Activated T-helper 2 cell treated with anti-CD3 and anti-CD28 coated beads, Interferon-gamma antibody, Interleukin-2, Interleukin-4, amounts not matched to agents 10 μg/mL and 5 μg/mL and 100 μg/mL, durations not matched to agents 14 hours and 24 hours and 36 hours (primary cell): ENCODE measurements at regions not wholly inside any gene's neighbourhood (a gene's known extent, or its start where the extent isn't known, plus 50 kb on each side); places are given as distances from the start of the nearest gene placed in this dataset.

Experiments used
- DNase-seq: peaks from one replicate; pipeline ENCODE4 v3.0.0; 2021; ENCODE audit warnings: low spot score
- H3K27ac Mint-ChIP-seq: one replicate; pipeline ENCODE4 v1.8.0; 2021; ENCODE audit warnings: mixed read lengths
- H3K27me3 Mint-ChIP-seq: one replicate; pipeline ENCODE4 v1.8.0; 2021; ENCODE audit warnings: low read depth, mixed read lengths
- H3K36me3 Mint-ChIP-seq: one replicate; pipeline ENCODE4 v1.8.0; 2021; ENCODE audit warnings: low read depth, mixed read lengths
- H3K4me1 Mint-ChIP-seq: one replicate; pipeline ENCODE4 v1.8.0; 2021; ENCODE audit warnings: low read depth, mixed read lengths
- H3K4me3 Mint-ChIP-seq: one replicate; pipeline ENCODE4 v1.8.0; 2021; ENCODE audit warnings: low read depth, mild to moderate bottlenecking, moderate library complexity, mixed read lengths
- H3K9me3 Mint-ChIP-seq: one replicate; pipeline ENCODE4 v1.8.0; 2021; ENCODE audit warnings: mixed read lengths
- intact Hi-C: fragments of 100-400 bp; cut with micrococcal nuclease; formaldehyde crosslinking; loops from one replicate; pipeline ENCODE4 v1.15.1; 2023

- H3K4me1 Mint-ChIP-seq: no peaks in the 10 kb centered on the region
- no peaks in the 10 kb centered on the region for H3K27me3 Mint-ChIP-seq
- intact Hi-C loops: no loop called here
- H3K4me3 Mint-ChIP-seq: no peak overlapping the region
- no peak for DNase-seq
- H3K27ac Mint-ChIP-seq: no peak overlapping the region
- no peaks in the 10 kb centered on the region for H3K36me3 Mint-ChIP-seq
- no peaks in the 10 kb centered on the region for H3K9me3 Mint-ChIP-seq
Observed at GRCh38 chr17:63332286-63332685, 113.8 kb downstream of the CYB561 start.

DNA sequence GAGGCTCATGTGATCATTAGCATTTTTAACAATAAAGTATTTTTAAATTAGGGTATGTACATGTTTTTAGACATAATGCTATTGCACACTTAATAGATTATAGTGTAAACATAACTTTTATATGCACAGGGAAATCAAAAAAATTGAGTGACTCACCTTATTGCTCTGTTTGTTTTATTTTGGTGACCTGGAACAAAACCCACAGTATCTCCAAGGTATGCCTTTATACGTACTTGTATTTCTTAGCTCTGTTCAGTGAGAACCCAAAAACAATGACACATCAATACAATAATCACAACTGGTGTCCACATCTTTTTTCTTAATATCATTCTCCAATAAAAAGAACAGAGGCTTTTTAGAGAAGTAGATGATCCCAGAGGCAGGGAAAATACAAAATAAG is 112.2 kb downstream of the CYB561 start:
- no peak for DNase-seq
- H3K4me1 Mint-ChIP-seq: no peaks in the 10 kb centered on the region
- intact Hi-C loops: no loop called here
- H3K9me3 Mint-ChIP-seq: no peaks in the 10 kb centered on the region
- H3K4me3 Mint-ChIP-seq: no peak overlapping the region
- H3K27me3 Mint-ChIP-seq: peaks cover 5% of the 10 kb centered on the region
- H3K36me3 Mint-ChIP-seq: no peaks in the 10 kb centered on the region
- H3K27ac Mint-ChIP-seq: no peak overlapping the region

DNA sequence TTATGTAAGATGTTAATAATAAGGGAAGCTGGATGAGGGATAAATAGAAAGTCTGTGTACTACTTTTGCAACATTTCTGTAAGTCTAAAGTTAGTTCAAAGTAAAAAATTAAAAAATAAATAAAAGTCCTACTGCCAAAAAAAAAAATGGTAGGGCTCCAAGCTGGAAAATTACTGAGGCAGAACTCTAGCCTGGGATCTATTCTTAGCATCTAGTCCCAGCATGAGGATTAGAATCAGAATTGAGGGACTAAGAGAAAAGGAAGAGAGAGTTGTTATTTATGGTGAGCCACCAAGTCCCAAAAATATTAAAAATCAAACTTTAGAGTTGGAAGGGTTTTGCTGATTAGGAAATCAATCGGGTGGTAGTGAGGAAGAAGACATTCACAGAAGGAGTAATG is 110.3 kb downstream of the CYB561 start:
- H3K4me1 Mint-ChIP-seq: no peaks in the 10 kb centered on the region
- no peak for DNase-seq
- H3K27ac Mint-ChIP-seq: no peak overlapping the region
- H3K9me3 Mint-ChIP-seq: no peaks in the 10 kb centered on the region
- H3K4me3 Mint-ChIP-seq: no peak overlapping the region
- peaks cover 6% of the 10 kb centered on the region for H3K27me3 Mint-ChIP-seq
- intact Hi-C loops: no loop called here
- no peaks in the 10 kb centered on the region for H3K36me3 Mint-ChIP-seq

GRCh38 chr17:63337579-63337978 is 108.5 kb downstream of the CYB561 start:
- intact Hi-C loops: no loop called here
- H3K4me1 Mint-ChIP-seq: no peaks in the 10 kb centered on the region
- no peak overlapping the region for H3K4me3 Mint-ChIP-seq
- peaks cover 6% of the 10 kb centered on the region for H3K27me3 Mint-ChIP-seq
- DNase-seq: no peak
- H3K27ac Mint-ChIP-seq: no peak overlapping the region
- no peaks in the 10 kb centered on the region for H3K9me3 Mint-ChIP-seq
- H3K36me3 Mint-ChIP-seq: no peaks in the 10 kb centered on the region

DNA sequence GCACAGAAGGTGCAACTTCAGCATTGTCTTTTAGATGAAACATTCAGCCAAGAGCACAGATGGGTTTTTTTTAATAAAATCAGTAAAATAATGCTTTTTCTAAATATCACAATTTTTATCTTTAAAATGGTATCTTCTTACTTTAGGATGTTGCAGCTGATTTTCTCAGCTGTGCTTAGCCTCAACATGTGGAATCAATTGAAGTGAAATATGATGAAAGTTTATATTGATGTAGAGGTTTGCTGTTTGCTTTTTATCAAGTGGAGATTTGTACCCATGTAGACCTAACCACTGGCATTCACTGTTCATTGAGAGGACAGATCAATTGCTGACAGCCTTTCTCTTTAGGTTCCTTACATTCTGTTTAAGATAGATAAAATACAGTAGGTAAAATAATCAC is 107.8 kb downstream of the CYB561 start:
- Mint-ChIP-seq H3K4me1 (no peaks in the 10 kb centered on the region), H3K27me3 (peaks cover 6% of the 10 kb centered on the region), H3K27ac (no peak overlapping the region), H3K4me3 (no peak overlapping the region), H3K36me3 (no peaks in the 10 kb centered on the region), H3K9me3 (no peaks in the 10 kb centered on the region)
- intact Hi-C loops: no loop called here
- DNase-seq: no peak

GRCh38 chr17:63341276-63341675 is 104.8 kb downstream of the CYB561 start:
- DNase-seq: no peak
- H3K27me3 Mint-ChIP-seq: peaks cover 8% of the 10 kb centered on the region
- H3K4me1 Mint-ChIP-seq: no peaks in the 10 kb centered on the region
- H3K9me3 Mint-ChIP-seq: no peaks in the 10 kb centered on the region
- H3K4me3 Mint-ChIP-seq: no peak overlapping the region
- H3K27ac Mint-ChIP-seq: no peak overlapping the region
- H3K36me3 Mint-ChIP-seq: no peaks in the 10 kb centered on the region
- intact Hi-C loops: no loop called here

DNA sequence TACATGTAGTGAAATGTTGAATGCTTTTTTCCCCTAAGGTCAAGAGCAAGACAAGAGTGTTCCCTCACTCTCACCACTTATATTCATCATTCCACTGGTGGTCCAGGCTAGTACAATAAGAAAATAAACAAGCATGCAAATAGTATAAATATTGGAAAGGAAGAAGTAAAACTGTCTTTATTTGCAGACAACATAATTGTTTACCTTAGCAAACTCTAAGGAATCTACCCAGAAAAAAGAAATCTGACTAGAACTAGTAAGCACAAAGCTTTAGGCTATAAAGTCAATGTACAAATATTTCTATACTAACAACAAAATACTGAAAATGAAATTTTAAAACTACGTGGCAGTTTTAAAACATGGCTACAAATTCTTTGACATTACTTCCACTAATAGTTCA is 101.7 kb downstream of the CYB561 start:
- H3K4me3 Mint-ChIP-seq: no peak overlapping the region
- intact Hi-C loops: no loop called here
- peaks cover 1% of the 10 kb centered on the region for H3K4me1 Mint-ChIP-seq
- DNase-seq: no peak
- peaks cover 4% of the 10 kb centered on the region for H3K27me3 Mint-ChIP-seq
- no peak overlapping the region for H3K27ac Mint-ChIP-seq
- H3K36me3 Mint-ChIP-seq: no peaks in the 10 kb centered on the region
- no peaks in the 10 kb centered on the region for H3K9me3 Mint-ChIP-seq

DNA sequence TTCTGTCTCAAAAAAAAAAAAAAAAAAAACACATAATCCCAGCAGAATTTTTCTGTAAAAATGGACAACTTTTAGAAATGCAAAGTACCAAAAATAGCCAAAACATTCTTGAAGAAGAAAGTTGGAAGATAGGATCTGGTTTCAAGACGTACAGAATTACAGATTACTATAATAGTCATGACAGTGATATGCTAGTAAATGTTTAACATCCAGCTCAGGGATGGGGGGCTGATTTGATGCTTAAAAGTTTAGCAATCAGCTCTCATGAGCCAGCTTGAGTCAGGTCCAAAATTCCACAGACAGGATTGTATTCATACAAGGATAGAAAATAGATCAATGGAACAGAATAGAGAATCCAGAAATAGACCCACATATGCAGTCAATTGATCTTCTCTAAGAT is 100.5 kb downstream of the CYB561 start:
- H3K4me1 Mint-ChIP-seq: peaks cover 1% of the 10 kb centered on the region
- no peak overlapping the region for H3K4me3 Mint-ChIP-seq

GRCh38 chr17:63347475-63347874 is 98.6 kb downstream of the CYB561 start:
- Mint-ChIP-seq H3K4me1 (peaks cover 1% of the 10 kb centered on the region), H3K9me3 (no peaks in the 10 kb centered on the region), H3K4me3 (no peak overlapping the region), H3K27ac (no peak overlapping the region), H3K36me3 (no peaks in the 10 kb centered on the region), H3K27me3 (peaks cover 12% of the 10 kb centered on the region)
- DNase-seq: no peak
- intact Hi-C loops: no loop called here

More for the DNA sequence above, 100.5 kb downstream of the CYB561 start:
- no peak for DNase-seq
- no peaks in the 10 kb centered on the region for H3K36me3 Mint-ChIP-seq
- no peak overlapping the region for H3K27ac Mint-ChIP-seq
- H3K9me3 Mint-ChIP-seq: no peaks in the 10 kb centered on the region
- intact Hi-C loops: no loop called here
- peaks cover 8% of the 10 kb centered on the region for H3K27me3 Mint-ChIP-seq

DNA sequence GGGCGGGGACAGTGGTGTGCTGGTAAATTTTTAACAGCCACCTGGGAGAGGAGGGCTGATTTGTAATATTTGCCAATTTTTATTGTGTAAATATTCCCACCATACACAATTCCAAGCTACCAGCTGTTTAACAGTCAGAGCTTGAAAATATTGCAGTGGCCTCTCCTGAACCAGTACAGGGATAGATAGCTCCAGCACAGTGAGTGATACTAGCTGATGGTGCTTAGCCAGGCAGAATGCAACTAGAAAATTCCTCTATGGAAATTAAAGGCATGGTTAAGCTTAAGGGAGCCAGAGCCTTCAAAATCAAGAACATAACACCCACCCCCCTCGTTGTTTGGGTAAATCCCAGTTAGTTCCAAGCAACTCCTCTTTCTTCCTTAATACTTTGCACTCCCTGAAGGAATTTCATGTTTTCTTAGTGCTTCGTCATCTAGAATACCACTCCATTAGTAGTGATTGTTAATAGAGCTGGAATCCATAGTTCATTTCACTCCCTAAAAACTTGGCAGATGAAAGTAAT is 96.6 kb downstream of the CYB561 start:
- Mint-ChIP-seq H3K36me3 (no peaks in the 10 kb centered on the region), H3K4me1 (peaks cover 1% of the 10 kb centered on the region), H3K9me3 (no peaks in the 10 kb centered on the region), H3K27me3 (peaks cover 12% of the 10 kb centered on the region), H3K4me3 (no peak overlapping the region), H3K27ac (no peak overlapping the region)
- DNase-seq: no peak
- intact Hi-C loops: no loop called here

DNA sequence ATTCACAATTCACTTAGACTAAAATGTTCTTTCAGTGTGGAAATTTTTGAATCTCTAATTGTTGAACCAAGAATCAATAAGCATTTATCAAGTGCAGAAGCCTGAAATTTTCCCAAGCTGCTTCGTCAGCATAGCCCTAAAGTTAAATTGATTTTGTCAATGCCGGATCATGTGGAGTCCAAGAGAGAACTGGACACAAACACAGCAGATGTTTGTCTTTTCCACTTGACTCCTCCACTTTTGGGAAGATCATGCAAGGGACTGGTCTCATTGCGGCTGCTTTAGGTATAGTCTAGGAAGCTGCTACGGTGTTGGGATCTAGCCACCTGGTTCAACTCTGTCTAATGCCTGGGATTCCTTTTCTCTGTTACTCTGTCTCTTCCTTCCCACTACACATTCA is 95.7 kb downstream of the CYB561 start:
- Mint-ChIP-seq H3K36me3 (no peaks in the 10 kb centered on the region), H3K27me3 (peaks cover 12% of the 10 kb centered on the region), H3K4me1 (peaks cover 1% of the 10 kb centered on the region), H3K9me3 (no peaks in the 10 kb centered on the region), H3K4me3 (no peak overlapping the region), H3K27ac (no peak overlapping the region)
- no peak for DNase-seq
- intact Hi-C loops: no loop called here

DNA sequence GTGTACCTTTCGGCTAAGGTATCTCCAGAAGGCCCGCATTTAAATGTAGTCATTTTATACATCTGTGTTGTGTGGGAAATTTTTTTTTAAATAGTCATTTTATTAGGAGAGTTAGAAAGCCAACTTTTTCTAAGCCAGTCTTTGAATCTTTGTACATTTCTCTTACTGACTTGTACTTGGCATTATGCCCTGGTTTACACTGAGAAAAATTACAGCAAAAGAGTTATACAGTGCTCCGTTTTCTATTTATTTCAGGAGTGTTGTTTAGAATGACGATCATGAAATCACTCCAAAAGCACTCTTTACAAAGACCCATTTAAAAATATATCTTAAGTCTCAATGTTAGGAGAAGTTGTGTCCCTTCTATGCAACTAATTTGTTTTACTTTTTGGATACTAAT is 91.8 kb downstream of the CYB561 start:
- no peaks in the 10 kb centered on the region for H3K4me1 Mint-ChIP-seq
- no peak for DNase-seq
- H3K27ac Mint-ChIP-seq: no peak overlapping the region
- intact Hi-C loops: no loop called here
- peaks cover 8% of the 10 kb centered on the region for H3K27me3 Mint-ChIP-seq
- H3K36me3 Mint-ChIP-seq: no peaks in the 10 kb centered on the region
- H3K4me3 Mint-ChIP-seq: no peak overlapping the region
- no peaks in the 10 kb centered on the region for H3K9me3 Mint-ChIP-seq

GRCh38 chr17:63356337-63356757 is 89.8 kb downstream of the CYB561 start:
- DNase-seq: no peak
- intact Hi-C loops: no loop called here
- no peak overlapping the region for H3K4me3 Mint-ChIP-seq
- H3K4me1 Mint-ChIP-seq: no peaks in the 10 kb centered on the region
- H3K9me3 Mint-ChIP-seq: no peaks in the 10 kb centered on the region
- no peak overlapping the region for H3K27ac Mint-ChIP-seq
- no peaks in the 10 kb centered on the region for H3K36me3 Mint-ChIP-seq
- H3K27me3 Mint-ChIP-seq: peaks cover 3% of the 10 kb centered on the region
